ENCODE measurements at regions not wholly inside any gene's neighbourhood (a gene's known extent, or its start where the extent isn't known, plus 50 kb on each side); places are given as distances from the start of the nearest gene placed in this dataset.

- TF ChIP-seq CTCF (IDR thresholded peaks at IDR 0.05; ENCODE audit: low read depth, low read length, missing control alignments): no peak
- Histone ChIP-seq H3K36me3 (replicated peaks) (no peaks in the 10 kb centered on the region), H3K4me3 (ENCODE audit: low read depth, low read length) (no peak overlapping the region), H3K27me3 (replicated peaks) (no peaks in the 10 kb centered on the region), H3K27ac (no peak overlapping the region)
- DNase-seq: no peak
- in situ Hi-C loops (cut with HindIII; ENCODE audit: low pct_ligation_motif_present, low sequenced_read_pairs): no loop called here
Observed at GRCh38 chr2:181782660-181783059, 102.3 kb upstream of the NEUROD1 start.

GRCh38 chr2:181784556-181784955 lies 104.2 kb upstream of the NEUROD1 start:
- peak overlapping the region; percentile 49 for H3K27ac ChIP-seq
- peak; percentile 36 for DNase-seq
- no peak for TF ChIP-seq CTCF (IDR thresholded peaks at IDR 0.05; ENCODE audit: low read depth, low read length, missing control alignments)

GRCh38 chr2:181785691-181786344 lies 105.5 kb upstream of the NEUROD1 start:
- Histone ChIP-seq H3K4me3 (ENCODE audit: low read depth, low read length) (no peak overlapping the region), H3K27me3 (replicated peaks) (no peaks in the 10 kb centered on the region), H3K27ac (peak overlapping the region; percentile 9), H3K36me3 (replicated peaks) (no peaks in the 10 kb centered on the region)
- no peak for TF ChIP-seq CTCF (IDR thresholded peaks at IDR 0.05; ENCODE audit: low read depth, low read length, missing control alignments)
- in situ Hi-C loops (cut with HindIII; ENCODE audit: low pct_ligation_motif_present, low sequenced_read_pairs): no loop called here
- no peak for DNase-seq

More at GRCh38 chr2:181784556-181784955, 104.2 kb upstream of the NEUROD1 start:
- Histone ChIP-seq H3K4me3 (ENCODE audit: low read depth, low read length) (no peak overlapping the region), H3K36me3 (replicated peaks) (no peaks in the 10 kb centered on the region), H3K27me3 (replicated peaks) (no peaks in the 10 kb centered on the region)
- in situ Hi-C loops (cut with HindIII; ENCODE audit: low pct_ligation_motif_present, low sequenced_read_pairs): no loop called here

- in situ Hi-C loops (cut with HindIII; ENCODE audit: low pct_ligation_motif_present, low sequenced_read_pairs): no loop called here
- Histone ChIP-seq H3K4me3 (ENCODE audit: low read depth, low read length) (no peak overlapping the region), H3K27me3 (replicated peaks) (no peaks in the 10 kb centered on the region), H3K27ac (no peak overlapping the region), H3K36me3 (replicated peaks) (no peaks in the 10 kb centered on the region)
- no peak for TF ChIP-seq CTCF (IDR thresholded peaks at IDR 0.05; ENCODE audit: low read depth, low read length, missing control alignments)
- no peak for DNase-seq
Observed at GRCh38 chr2:181786371-181787228, 104.9 kb upstream of the ITPRID2 start.

GRCh38 chr2:181787310-181788048 lies 104.1 kb upstream of the ITPRID2 start:
- Histone ChIP-seq H3K27ac (no peak overlapping the region), H3K4me3 (ENCODE audit: low read depth, low read length) (no peak overlapping the region), H3K27me3 (replicated peaks) (no peaks in the 10 kb centered on the region), H3K36me3 (replicated peaks) (no peaks in the 10 kb centered on the region)
- DNase-seq: no peak
- in situ Hi-C loops (cut with HindIII; ENCODE audit: low pct_ligation_motif_present, low sequenced_read_pairs): no loop called here
- no peak for TF ChIP-seq CTCF (IDR thresholded peaks at IDR 0.05; ENCODE audit: low read depth, low read length, missing control alignments)
